Thyroid gland (tissue), 4 donors: ENCODE measurements at regions not wholly inside any gene's neighbourhood (a gene's known extent, or its start where the extent isn't known, plus 50 kb on each side); places are given as distances from the start of the nearest gene placed in this dataset.

Experiments
- DNase-seq, 2 donors: peaks; one replicate each; pipeline ENCODE4 v3.0.0-alpha.2; 2019
- H3K27ac ChIP-seq, 3 donors: fragments of 200-600 bp; sonication (generic); 1 replicate in 2 of 3; 2 replicates in 1 of 3; pipeline ENCODE4 v1.5.1; 2016 to 2019; ENCODE audit warnings: mild to moderate bottlenecking in 1 of 3, moderate library complexity in 1 of 3
- H3K27me3 ChIP-seq: fragments of 200-600 bp; sonication (generic); one replicate; pipeline ENCODE4 v1.5.1; 2019
- H3K36me3 ChIP-seq, 2 donors: fragments of 200-600 bp; sonication (generic); one replicate each; pipeline ENCODE4 v1.5.1; 2016 to 2019
- H3K4me1 ChIP-seq, 2 donors: fragments of 200-600 bp; sonication (generic); one replicate each; pipeline ENCODE4 v1.5.1; 2017 to 2019
- H3K4me3 ChIP-seq, 3 donors: fragments of 200-600 bp; sonication (generic); replicated peaks in 1 of 3; 1 replicate in 2 of 3; 2 replicates in 1 of 3; pipeline ENCODE4 v1.5.1; 2016; ENCODE audit warnings: mild to moderate bottlenecking in 1 of 3
- H3K9me3 ChIP-seq: fragments of 200-600 bp; sonication (generic); one replicate; pipeline ENCODE4 v1.5.1; 2017
- POLR2A ChIP-seq, 2 donors: fragments of 450-650 bp; IDR thresholded peaks; one replicate each; pipeline ENCODE4 v1.6.1; 2017; ENCODE audit warnings: antibody characterized with exemption in 2 of 2, mild to moderate bottlenecking in 2 of 2, moderate library complexity in 1 of 2
- WGBS, 2 donors: methylation state at CpG; one replicate each; pipeline ENCODE4 v1.1.5; 2017; 5-methylcytosine and 5-hydroxymethylcytosine counted together
- intact Hi-C: fragments of 100-400 bp; cut with DNase I; formaldehyde crosslinking; loops from one replicate; pipeline ENCODE4 v1.15.1; 2023
- TF ChIP-seq, protein P1 (sequence below), 6 experiments: fragments of 200-600 bp in 3 of 6; fragments of 450-650 bp in 3 of 6; sonication (generic) in 3 of 6; IDR thresholded peaks; one replicate each; pipeline ENCODE4 v1.5.1; 2016 to 2019; ENCODE audit warnings: antibody characterized with exemption in 6 of 6, mild to moderate bottlenecking in 2 of 6, inconsistent platforms in 1 of 6, moderate library complexity in 1 of 6

DNA sequence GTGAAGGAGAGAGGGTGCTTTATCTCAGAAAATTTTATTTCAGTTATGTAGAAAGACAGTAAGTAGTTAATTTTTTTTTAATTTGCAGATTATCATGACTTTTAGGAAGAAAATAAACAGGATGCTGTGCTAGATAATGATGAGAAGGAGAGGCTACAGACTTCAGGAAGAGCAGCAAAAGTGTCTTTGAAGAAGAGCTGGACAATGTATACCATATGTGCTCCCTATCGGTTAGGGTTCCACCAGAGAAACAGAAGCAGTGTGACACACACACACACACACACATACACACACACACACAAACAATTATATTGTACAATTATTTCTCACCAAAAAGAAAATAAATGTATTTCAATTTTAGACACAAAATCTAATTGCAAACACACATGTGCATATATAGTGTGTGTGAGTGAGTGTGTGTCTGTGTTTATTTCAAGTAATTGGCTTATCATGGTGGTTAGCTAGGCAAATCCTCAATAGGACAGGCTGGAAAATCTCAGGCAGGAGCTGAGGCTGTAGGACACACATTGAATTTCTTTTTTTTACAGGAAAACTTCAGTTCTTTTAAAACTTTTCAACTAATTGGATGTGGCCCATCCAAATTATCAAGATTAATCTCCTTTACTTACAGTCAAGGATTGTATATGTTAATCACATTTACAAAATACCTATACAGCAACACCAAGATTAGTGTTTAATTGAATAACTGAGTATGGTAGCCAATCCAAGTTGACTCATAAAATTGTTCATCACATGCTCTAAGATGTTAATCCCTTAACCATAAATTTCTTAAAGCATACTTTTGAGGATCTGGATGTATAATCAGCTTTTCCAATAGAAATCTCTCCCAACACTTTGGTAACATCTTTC lies 235.8 kb upstream of the DCN start:
- no peaks in the 10 kb centered on the region for H3K9me3 ChIP-seq
- intact Hi-C loops: no loop called here
- no peak overlapping the region for H3K27ac ChIP-seq
- no peaks in the 10 kb centered on the region for H3K27me3 ChIP-seq
- H3K4me3 ChIP-seq: no peak overlapping the region
- TF ChIP-seq, protein P1, sequence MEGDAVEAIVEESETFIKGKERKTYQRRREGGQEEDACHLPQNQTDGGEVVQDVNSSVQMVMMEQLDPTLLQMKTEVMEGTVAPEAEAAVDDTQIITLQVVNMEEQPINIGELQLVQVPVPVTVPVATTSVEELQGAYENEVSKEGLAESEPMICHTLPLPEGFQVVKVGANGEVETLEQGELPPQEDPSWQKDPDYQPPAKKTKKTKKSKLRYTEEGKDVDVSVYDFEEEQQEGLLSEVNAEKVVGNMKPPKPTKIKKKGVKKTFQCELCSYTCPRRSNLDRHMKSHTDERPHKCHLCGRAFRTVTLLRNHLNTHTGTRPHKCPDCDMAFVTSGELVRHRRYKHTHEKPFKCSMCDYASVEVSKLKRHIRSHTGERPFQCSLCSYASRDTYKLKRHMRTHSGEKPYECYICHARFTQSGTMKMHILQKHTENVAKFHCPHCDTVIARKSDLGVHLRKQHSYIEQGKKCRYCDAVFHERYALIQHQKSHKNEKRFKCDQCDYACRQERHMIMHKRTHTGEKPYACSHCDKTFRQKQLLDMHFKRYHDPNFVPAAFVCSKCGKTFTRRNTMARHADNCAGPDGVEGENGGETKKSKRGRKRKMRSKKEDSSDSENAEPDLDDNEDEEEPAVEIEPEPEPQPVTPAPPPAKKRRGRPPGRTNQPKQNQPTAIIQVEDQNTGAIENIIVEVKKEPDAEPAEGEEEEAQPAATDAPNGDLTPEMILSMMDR (IDR thresholded peaks at IDR 0.05): no peak
- TF ChIP-seq POLR2A (IDR thresholded peaks at IDR 0.05): no peak
- no peaks in the 10 kb centered on the region for H3K36me3 ChIP-seq
- 84% methylated on average over 1 of the region's 1 CpG for WGBS, 2 donors
- DNase-seq: no peak
- peaks cover 8 to 12% of the 10 kb centered on the region in 2 donors for H3K4me1 ChIP-seq

GRCh38 chr12:91417650-91418049 lies 235.0 kb upstream of the DCN start:
- WGBS, 2 donors: 78 to 94% methylated on average over 3 of the region's 3 CpGs
- no peaks in the 10 kb centered on the region for H3K27me3 ChIP-seq
- TF ChIP-seq, protein P1 (IDR thresholded peaks at IDR 0.05): no peak
- no peak for TF ChIP-seq POLR2A (IDR thresholded peaks at IDR 0.05)
- no peaks in the 10 kb centered on the region for H3K9me3 ChIP-seq
- no peak for DNase-seq
- peaks cover 0 to 4% of the 10 kb centered on the region in 2 donors for H3K4me1 ChIP-seq
- H3K4me3 ChIP-seq: no peak overlapping the region
- H3K27ac ChIP-seq: no peak overlapping the region
- intact Hi-C loops: no loop called here
- H3K36me3 ChIP-seq: no peaks in the 10 kb centered on the region

DNA sequence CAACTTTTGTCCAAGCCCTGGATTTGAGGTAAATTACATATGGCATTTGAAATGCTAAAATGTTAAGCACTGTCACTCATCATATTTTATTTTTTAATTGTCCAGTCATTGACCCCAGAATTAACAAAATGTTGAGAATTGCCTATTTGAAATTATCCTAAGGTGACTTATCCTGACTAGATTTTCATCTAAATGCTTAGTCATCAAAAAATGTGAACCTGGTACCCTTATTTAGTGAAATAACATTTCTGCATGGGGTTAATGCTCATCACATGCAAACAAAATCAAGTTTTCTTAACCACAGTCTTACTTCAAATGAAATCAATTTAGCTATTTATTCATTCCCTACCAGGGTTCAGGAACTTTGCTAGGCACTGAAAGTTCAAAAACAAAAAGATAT lies 232.0 kb upstream of the DCN start:
- no peak for DNase-seq
- Histone ChIP-seq H3K27ac (no peak overlapping the region), H3K27me3 (no peaks in the 10 kb centered on the region), H3K36me3 (no peaks in the 10 kb centered on the region), H3K4me3 (no peak overlapping the region), H3K4me1 (no peaks in the 10 kb centered on the region), H3K9me3 (no peaks in the 10 kb centered on the region)
- intact Hi-C loops: no loop called here
- TF ChIP-seq, protein P1 (IDR thresholded peaks at IDR 0.05): no peak
- no peak for TF ChIP-seq POLR2A (IDR thresholded peaks at IDR 0.05)

DNA sequence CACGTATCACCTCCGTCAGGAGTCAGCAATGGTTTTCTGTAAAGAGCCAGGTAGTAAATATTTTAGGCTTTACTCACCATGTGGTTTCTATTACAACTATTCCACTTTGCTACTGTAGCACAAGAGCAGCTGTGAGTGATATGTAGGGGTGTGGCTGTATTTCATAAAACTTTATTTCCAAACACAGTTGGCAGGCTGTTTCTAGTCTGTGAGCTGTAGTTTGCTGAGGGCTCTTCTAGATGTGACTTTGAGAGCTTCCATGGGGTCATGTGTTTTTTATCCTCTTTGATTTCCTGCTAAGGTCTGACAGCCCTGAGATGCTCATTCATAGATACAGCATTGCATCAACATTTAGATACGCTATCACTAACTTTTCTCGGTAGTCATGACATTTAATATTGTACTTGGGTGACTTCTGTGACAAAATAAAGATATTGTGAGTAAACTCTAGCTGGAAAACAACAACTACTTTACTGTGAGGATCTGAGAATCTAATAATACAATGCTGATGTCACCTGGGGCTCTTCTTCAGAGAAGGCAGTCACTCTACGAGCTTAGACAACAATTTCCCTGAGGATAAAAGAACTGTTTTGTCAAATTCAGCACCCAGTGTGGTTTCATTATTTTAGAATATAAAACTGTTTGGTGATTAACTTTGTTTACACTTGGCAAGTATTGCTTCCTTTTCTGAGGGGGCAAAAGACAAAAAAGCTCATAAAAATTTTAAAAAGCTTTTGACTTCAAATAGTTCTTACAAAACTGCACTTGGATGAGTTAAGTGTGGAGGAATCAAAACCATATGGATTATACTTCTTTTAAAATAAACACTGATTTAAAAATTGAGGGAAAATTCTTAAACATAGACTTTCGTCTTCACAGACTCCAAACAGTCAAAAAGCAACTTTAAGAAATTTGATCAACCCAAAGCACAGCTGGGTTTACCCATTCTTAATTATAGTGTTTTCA lies 231.2 kb upstream of the DCN start:
- no peaks in the 10 kb centered on the region for H3K9me3 ChIP-seq
- 80 to 85% methylated on average over 6 of the region's 6 CpGs for WGBS, 2 donors
- no peaks in the 10 kb centered on the region for H3K36me3 ChIP-seq
- no peaks in the 10 kb centered on the region for H3K27me3 ChIP-seq
- no peak overlapping the region for H3K27ac ChIP-seq
- intact Hi-C loops: no loop called here
- H3K4me3 ChIP-seq: no peak overlapping the region
- TF ChIP-seq POLR2A (IDR thresholded peaks at IDR 0.05): no peak
- TF ChIP-seq, protein P1 (IDR thresholded peaks at IDR 0.05): no peak
- no peaks in the 10 kb centered on the region for H3K4me1 ChIP-seq
- DNase-seq: no peak
